ENCODE measurements at regions not wholly inside any gene's neighbourhood (a gene's known extent, or its start where the extent isn't known, plus 50 kb on each side); places are given as distances from the start of the nearest gene placed in this dataset.
A peak's percentile ranks its signal among the peaks of the same experiment; 100 is the strongest.

DNA sequence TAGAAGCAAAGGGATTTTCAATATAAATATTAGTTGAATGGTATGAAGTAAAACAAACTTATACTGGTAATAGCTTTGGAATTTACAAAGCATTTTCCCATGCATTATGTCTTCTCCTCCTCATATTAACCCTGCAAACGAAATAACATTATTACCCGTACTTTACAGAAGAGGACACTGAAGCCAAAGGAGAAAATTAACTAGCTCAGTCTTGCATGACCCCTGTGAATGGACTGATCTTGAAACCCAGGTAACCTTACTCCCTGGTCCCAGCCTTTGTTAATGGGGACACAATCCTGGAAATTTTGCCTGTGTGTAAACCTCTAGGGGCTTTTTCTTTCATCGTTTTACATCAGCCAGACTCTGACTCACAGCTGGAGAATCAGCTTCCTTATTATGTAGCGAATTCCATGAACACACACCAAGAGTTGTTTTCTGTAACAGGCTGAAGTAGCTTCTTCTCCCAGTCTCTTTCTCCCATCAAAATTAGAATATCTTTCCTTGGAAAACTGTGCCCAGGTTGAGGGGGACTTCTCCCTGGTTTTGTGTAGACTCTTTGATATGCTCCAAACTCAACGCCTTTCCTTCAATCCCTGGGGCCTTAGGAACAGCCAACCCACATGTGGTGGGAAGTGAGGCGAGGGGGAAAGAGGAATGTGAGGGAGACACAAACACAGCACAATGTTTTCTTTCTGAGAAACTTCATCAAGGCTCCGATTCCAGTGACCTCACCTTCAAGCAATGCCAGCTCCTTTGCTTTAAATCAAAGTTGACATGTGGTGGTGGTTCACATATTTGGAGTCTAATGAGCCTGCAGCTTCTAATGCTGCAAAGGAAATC, 480.9 kb upstream of the PAPPA start:
- DNase-seq: peak in 1 of 2 donors; percentile 12

DNA sequence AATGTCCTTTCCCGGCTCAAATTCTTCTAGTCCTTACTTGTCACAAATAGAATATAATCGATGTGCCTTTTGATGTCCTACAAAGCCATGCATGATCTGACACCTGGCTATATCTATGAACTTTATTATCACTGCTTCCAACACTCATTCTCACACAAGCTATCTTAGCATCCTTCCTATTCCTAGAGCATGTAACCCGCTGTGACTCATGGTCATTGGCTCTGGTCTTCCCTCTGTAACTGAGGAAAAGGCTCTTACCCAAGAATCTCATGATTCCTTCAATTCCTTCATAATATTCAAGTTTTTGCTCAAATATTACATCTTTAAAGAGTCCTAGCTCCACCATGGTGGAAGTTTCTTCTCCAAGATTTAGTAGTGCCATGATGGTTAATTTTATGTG, 480.0 kb upstream of the PAPPA start:
- Histone ChIP-seq H3K27me3 (no peaks in the 10 kb centered on the region), H3K36me3 (no peaks in the 10 kb centered on the region), H3K4me3 (no peak overlapping the region), H3K9me3 (peaks cover 0 to 8% (median 0%) of the 10 kb centered on the region in 11 donors), H3K4me1 (peaks cover 0 to 7% (median 0%) of the 10 kb centered on the region in 9 donors), H3K27ac (peak overlapping the region in 6 of 10 donors; percentile 48 to 69 (median 60))
- DNase-seq (no peak), ATAC-seq (peak in 1 of 8 donors; percentile 68)
- intact Hi-C loops (cut with DNase I): loop anchor here in 1 of 10 donors (10.0 kb wide), 1 partner anchor 61 kb away; no protein-coding TSS in a partner anchor
- WGBS, 2 donors: 75 to 79% methylated on average over 3 of the region's 3 CpGs
- no peak for TF ChIP-seq CTCF (IDR thresholded peaks at IDR 0.05)

More for the DNA sequence above, 480.9 kb upstream of the PAPPA start:
- intact Hi-C loops (cut with DNase I): loop anchor here in 1 of 10 donors (10.0 kb wide), 1 partner anchor 62 kb away; no protein-coding TSS in a partner anchor
- Histone ChIP-seq H3K4me3 (no peak overlapping the region), H3K27ac (peak overlapping the region in 7 of 10 donors; percentile 30 to 69 (median 59)), H3K27me3 (no peaks in the 10 kb centered on the region), H3K9me3 (peaks cover 0 to 8% (median 0%) of the 10 kb centered on the region in 11 donors), H3K4me1 (peaks cover 0 to 9% (median 0%) of the 10 kb centered on the region in 9 donors), H3K36me3 (no peaks in the 10 kb centered on the region)
- WGBS, 2 donors: 38 to 49% methylated on average over 7 of the region's 7 CpGs
- peak in 7 of 8 donors; percentile 4 to 78 (median 75) for ATAC-seq
- TF ChIP-seq CTCF (IDR thresholded peaks at IDR 0.05): no peak

DNA sequence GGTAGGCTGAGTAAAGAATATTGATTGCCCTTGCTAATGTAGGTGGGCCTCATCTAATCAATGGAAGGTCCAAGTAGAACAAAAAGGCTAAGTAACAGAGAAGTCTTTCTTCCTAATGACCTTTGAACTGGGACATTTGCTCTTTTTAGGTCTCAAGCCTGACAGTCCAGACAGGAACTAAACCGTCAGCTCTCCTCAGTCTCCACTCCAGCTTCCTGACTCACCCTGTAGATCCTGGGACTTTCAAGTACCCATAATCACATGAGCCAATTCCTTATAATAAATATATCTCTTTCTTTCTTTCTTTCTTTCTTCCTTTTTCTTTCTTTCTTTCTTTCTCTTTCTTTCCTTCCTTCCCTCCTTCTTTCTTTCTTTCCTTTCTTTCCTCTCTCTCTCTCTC, 479.5 kb upstream of the PAPPA start:
- intact Hi-C loops (cut with DNase I): loop anchor here in 1 of 10 donors (10.0 kb wide), 1 partner anchor 61 kb away; no protein-coding TSS in a partner anchor
- ATAC-seq (no peak), DNase-seq (no peak)
- H3K9me3 ChIP-seq: peaks cover 0 to 8% (median 0%) of the 10 kb centered on the region in 11 donors
- no peak for TF ChIP-seq CTCF (IDR thresholded peaks at IDR 0.05)
- H3K27ac ChIP-seq: peak overlapping the region in 2 of 10 donors; percentile 48 to 69
- H3K36me3 ChIP-seq: no peaks in the 10 kb centered on the region
- WGBS, 2 donors: 35 to 41% methylated on average over 1 of the region's 1 CpG
- peaks cover 0 to 2% (median 0%) of the 10 kb centered on the region in 9 donors for H3K4me1 ChIP-seq
- H3K4me3 ChIP-seq: no peak overlapping the region
- no peaks in the 10 kb centered on the region for H3K27me3 ChIP-seq

DNA sequence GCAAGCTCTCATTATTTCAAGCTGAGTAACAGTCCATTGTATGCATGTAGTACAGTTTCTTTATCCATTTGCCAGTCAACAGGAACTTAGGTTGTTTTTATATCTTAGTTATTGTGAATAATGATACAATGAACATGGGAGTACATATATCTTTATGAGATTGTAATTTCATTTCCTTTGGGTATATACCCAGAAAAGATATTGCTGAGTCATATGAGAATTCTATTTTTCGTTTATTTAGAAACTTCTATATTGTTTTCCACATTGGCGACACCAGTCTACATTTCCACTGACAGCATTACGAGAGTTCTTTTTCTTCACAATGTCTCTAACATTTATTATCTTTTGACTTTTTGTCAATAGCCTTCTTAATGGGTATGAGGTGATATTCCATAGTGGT, 477.8 kb upstream of the PAPPA start:
- WGBS, 2 donors: 70 to 79% methylated on average over 3 of the region's 3 CpGs
- intact Hi-C loops (cut with DNase I): loop anchor here in 1 of 10 donors (10.0 kb wide), 1 partner anchor 59 kb away; no protein-coding TSS in a partner anchor

More for the DNA sequence above, 477.8 kb upstream of the PAPPA start:
- Histone ChIP-seq H3K4me1 (no peaks in the 10 kb centered on the region), H3K27ac (no peak overlapping the region), H3K36me3 (no peaks in the 10 kb centered on the region), H3K9me3 (peaks cover 0 to 8% (median 0%) of the 10 kb centered on the region in 11 donors), H3K27me3 (no peaks in the 10 kb centered on the region), H3K4me3 (no peak overlapping the region)
- DNase-seq: no peak
- TF ChIP-seq CTCF (IDR thresholded peaks at IDR 0.05): no peak
- ATAC-seq: no peak
